WERI-Rb-1 (cell line): ENCODE measurements at regions not wholly inside any gene's neighbourhood (a gene's known extent, or its start where the extent isn't known, plus 50 kb on each side); places are given as distances from the start of the nearest gene placed in this dataset.

Experiments
- DNase-seq: peaks from one replicate; pipeline ENCODE4 v3.0.0-alpha.2; 2020
- H3K27ac ChIP-seq: fragments of 250-450 bp; sonication (Bioruptor Pico); 2 replicates; pipeline ENCODE4 v1.5.1; 2020; ENCODE audit warnings: mild to moderate bottlenecking, moderate library complexity
- H3K27me3 ChIP-seq: fragments of 250-450 bp; sonication (Bioruptor Pico); 2 replicates; pipeline ENCODE4 v1.5.1; 2021; ENCODE audit warnings: mild to moderate bottlenecking, low read depth, moderate library complexity; ENCODE audit not compliant: insufficient read depth, severe bottlenecking
- H3K36me3 ChIP-seq: fragments of 250-450 bp; sonication (Bioruptor Pico); 2 replicates; pipeline ENCODE4 v1.5.1; 2020; ENCODE audit warnings: mild to moderate bottlenecking, moderate library complexity
- H3K4me3 ChIP-seq: 2 replicates; pipeline ENCODE4 v1.5.1; 2011; ENCODE audit warnings: low read depth, mild to moderate bottlenecking, control low read depth, low read length
- H3K9me3 ChIP-seq: fragments of 250-450 bp; sonication (Bioruptor Pico); 2 replicates; pipeline ENCODE4 v1.5.1; 2021; ENCODE audit warnings: mild to moderate bottlenecking, moderate library complexity; ENCODE audit not compliant: severe bottlenecking
- TF ChIP-seq, protein P1 (sequence below): IDR thresholded peaks from 2 replicates; pipeline ENCODE4 v1.5.1; 2011; ENCODE audit warnings: low read depth, mild to moderate bottlenecking, control low read depth, inconsistent platforms, low read length

DNA sequence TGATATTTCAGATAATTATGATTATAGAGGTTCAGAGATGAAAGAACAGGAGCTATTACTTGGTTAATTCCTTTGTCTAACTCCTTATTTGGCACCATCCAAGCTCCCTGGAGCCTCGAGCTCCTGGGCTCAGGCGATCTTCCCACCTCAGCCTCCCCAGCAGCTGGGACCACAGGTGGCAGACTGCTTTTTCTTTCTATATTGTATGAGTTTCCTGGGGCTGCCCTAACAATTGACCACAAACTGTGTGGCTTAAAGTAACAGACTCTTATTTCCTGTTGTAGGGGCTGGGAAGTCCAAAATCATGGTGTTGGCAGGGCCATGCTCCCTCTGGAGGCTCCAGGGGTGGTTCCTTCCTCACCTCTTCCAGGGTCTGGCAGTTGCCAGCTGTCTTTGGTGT, 163.3 kb upstream of the ADCY1 start:
- Histone ChIP-seq H3K36me3 (no peaks in the 10 kb centered on the region), H3K4me3 (no peak overlapping the region), H3K9me3 (no peaks in the 10 kb centered on the region), H3K27me3 (no peaks in the 10 kb centered on the region), H3K27ac (no peak overlapping the region)
- TF ChIP-seq, protein P1, sequence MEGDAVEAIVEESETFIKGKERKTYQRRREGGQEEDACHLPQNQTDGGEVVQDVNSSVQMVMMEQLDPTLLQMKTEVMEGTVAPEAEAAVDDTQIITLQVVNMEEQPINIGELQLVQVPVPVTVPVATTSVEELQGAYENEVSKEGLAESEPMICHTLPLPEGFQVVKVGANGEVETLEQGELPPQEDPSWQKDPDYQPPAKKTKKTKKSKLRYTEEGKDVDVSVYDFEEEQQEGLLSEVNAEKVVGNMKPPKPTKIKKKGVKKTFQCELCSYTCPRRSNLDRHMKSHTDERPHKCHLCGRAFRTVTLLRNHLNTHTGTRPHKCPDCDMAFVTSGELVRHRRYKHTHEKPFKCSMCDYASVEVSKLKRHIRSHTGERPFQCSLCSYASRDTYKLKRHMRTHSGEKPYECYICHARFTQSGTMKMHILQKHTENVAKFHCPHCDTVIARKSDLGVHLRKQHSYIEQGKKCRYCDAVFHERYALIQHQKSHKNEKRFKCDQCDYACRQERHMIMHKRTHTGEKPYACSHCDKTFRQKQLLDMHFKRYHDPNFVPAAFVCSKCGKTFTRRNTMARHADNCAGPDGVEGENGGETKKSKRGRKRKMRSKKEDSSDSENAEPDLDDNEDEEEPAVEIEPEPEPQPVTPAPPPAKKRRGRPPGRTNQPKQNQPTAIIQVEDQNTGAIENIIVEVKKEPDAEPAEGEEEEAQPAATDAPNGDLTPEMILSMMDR = no peak
- DNase-seq = no peak

DNA sequence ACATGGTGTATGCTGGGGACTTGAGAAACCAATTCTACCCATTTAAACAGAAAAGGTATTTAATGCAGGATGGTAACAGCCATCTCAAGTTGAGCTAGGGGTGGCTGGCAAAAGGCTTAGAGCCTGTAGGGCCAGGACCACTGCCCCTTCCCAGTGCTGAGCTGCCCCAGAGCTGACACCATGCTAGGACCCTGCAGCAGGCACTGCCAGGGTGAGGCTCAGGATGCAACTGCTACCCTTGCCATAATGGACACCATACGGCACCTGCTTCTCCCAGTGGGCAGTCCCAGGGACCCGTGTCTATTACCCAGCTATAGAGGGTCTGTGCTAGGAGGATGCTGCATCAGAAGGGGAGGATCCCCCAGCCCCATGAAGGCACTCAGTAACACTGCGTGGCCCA, 160.7 kb upstream of the ADCY1 start:
- Histone ChIP-seq H3K4me3 (no peak overlapping the region), H3K9me3 (no peaks in the 10 kb centered on the region), H3K36me3 (no peaks in the 10 kb centered on the region), H3K27me3 (no peaks in the 10 kb centered on the region), H3K27ac (no peak overlapping the region)
- TF ChIP-seq, protein P1 = no peak
- no peak for DNase-seq

DNA sequence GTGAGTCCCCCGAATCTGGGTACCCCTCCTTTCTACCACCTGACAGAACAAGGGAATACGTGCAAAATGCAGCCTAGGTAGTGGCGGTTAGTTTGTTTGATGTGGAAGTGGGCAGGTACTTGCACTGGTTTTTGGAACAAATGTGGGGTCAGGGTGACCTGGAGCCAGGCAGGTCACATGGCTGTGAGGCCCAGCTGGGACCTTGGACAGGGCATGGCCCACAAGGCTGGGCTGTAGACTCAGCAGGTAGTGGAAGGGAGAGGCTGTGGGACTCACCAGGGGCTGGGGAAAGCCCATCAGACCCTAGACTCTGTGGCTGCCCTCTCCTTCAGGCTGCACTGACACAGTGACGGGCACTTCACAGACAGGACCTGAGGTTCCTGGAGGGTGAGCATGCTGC, 159.9 kb upstream of the ADCY1 start:
- Histone ChIP-seq H3K27ac (no peak overlapping the region), H3K36me3 (no peaks in the 10 kb centered on the region), H3K27me3 (no peaks in the 10 kb centered on the region), H3K9me3 (no peaks in the 10 kb centered on the region), H3K4me3 (no peak overlapping the region)
- TF ChIP-seq, protein P1 = no peak
- no peak for DNase-seq

DNA sequence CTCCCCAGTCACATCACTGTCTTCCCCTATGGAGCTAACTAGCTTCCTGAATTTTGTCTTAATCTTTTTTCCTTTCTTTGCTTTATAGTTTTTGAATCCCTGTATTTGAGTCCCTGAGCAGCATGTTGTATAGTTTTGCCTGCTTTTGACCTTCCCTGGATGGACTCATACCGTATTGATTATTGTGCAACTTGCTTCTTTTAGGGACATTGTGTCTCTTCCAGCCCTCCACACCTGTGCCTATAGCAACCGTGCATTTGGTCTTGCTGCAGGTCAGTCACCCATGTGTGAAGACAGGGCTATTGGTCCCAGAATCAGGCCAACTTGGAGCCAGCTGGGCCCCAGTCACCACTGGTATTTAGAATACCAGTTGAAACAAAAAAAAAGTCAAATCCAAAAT, 158.9 kb upstream of the ADCY1 start:
- H3K27ac ChIP-seq = no peak overlapping the region
- H3K27me3 ChIP-seq = no peaks in the 10 kb centered on the region
- H3K4me3 ChIP-seq = no peak overlapping the region
- no peaks in the 10 kb centered on the region for H3K9me3 ChIP-seq
- TF ChIP-seq, protein P1 = no peak
- H3K36me3 ChIP-seq = no peaks in the 10 kb centered on the region
- DNase-seq = no peak

DNA sequence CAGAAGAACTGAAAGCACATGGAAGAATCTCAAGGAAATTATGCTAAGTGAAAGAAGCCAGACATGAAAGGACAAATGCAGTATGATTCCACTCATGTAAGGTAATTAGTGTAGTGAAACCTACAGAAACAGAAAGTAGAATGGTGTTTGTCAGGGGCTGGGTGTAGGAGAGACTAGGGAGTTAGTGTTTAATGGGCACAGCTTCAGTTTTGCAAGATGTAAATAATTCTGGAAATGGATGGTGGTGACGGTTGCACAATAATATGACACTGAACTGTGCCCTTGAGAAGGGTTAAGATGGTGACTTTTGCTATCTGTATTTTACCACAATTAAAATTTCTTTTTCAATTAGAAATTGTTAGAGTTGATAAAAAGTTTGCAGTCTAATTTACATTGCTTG, 157.3 kb upstream of the ADCY1 start:
- Histone ChIP-seq H3K27ac (no peak overlapping the region), H3K27me3 (no peaks in the 10 kb centered on the region), H3K4me3 (no peak overlapping the region), H3K9me3 (no peaks in the 10 kb centered on the region), H3K36me3 (no peaks in the 10 kb centered on the region)
- DNase-seq = no peak
- TF ChIP-seq, protein P1 = no peak

DNA sequence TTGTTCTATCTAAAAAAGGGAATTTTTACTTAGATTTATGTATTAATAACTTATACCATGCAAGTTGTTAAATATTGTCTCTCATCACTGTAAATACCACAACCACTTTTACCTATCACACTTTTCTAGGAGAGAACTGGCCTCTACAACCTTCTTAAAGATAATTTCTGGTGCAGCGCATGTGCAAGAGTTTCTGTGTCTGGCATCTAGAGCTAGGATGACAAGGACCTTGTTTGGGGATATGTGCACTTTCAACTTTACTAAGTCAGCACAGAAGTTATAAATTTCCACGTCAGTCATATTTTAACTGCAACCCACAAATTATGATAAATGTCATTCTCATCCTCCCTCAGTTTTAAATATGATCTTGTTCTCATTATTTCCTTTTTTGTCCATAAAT, 156.9 kb upstream of the ADCY1 start:
- TF ChIP-seq, protein P1 = no peak
- no peaks in the 10 kb centered on the region for H3K36me3 ChIP-seq
- H3K4me3 ChIP-seq = no peak overlapping the region
- no peak overlapping the region for H3K27ac ChIP-seq
- DNase-seq = no peak
- H3K27me3 ChIP-seq = no peaks in the 10 kb centered on the region
- no peaks in the 10 kb centered on the region for H3K9me3 ChIP-seq
